ENCODE measurements at regions not wholly inside any gene's neighbourhood (a gene's known extent, or its start where the extent isn't known, plus 50 kb on each side); places are given as distances from the start of the nearest gene placed in this dataset.

DNA sequence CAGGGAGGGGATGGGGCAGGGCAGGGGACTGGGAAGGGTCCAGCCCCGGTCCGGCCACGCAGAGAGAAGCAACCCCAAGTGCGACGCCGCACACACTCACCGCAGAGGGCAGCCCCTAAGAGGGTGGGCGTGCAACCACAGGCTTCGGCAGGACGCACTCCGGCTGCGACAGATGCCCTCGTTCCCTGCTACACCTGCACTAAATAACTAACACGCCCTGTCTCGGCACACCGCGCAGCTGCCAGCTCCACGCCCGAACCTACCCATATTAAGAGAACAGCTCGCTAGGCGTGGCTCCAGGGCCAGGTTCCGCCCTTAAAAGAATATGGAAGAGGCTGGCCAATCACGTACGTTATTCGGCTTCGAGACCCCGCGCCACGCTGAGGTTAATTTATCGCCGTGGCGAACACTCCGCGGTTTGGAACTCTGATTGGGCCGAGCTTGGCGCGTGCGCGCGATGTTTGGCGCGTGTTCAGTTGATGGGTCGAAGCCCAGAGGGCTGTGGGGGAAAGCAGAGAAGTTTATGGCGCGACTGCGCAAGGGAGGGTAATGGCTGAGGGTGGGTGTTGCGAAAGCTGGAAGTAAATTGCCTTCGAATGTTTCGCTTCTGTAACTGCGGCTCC, 91.1 kb downstream of the OR13A1 start:
- H3K4me1 ChIP-seq (replicated peaks in 1 of 2; ENCODE audit: control insufficient read depth in 2 of 2, insufficient read depth in 2 of 2, low read length in 2 of 2): peaks cover 0 to 9% of the 10 kb centered on the region in 2 experiments; a peak in 2 of 5 replicates
- POLR2A ChIA-PET: interaction anchor here (0.8 kb wide), 1 partner anchor 11 kb away, joined by 4 read pairs; no protein-coding TSS in a partner anchor
- intact Hi-C loops (cut with micrococcal nuclease): no loop called here
- DNase-seq (ENCODE audit: extremely low read depth in 1 of 4, low spot score in 3 of 4): no peak
- no peaks in the 10 kb centered on the region for H4K20me1 ChIP-seq (replicated peaks; ENCODE audit: control insufficient read depth, insufficient read depth, low read length)
- peak overlapping the region; percentile 42; the same call in 1 of the 2 replicates for H2AFZ ChIP-seq (ENCODE audit: low read depth, low read length)
- H3K36me3 ChIP-seq (ENCODE audit: control insufficient read depth, insufficient read depth, low read length): no peaks in the 10 kb centered on the region
- in situ Hi-C loops (cut with MboI): no loop called here
- FAIRE-seq: no peak
- BruUV-seq (replicated peaks): no TSS peak
- no peaks in the 10 kb centered on the region for H3K79me2 ChIP-seq (ENCODE audit: control insufficient read depth, insufficient read depth, low read length)
- H3K27ac ChIP-seq (ENCODE audit: extremely low read depth, low read depth, low read length): no peak overlapping the region
- CTCF ChIA-PET (ENCODE audit: low intra/inter-chr PET ratio): no interaction called here
- peak overlapping the region in 1 of 2 experiments; percentile 14; a peak in 1 of 4 replicates for H3K9ac ChIP-seq (ENCODE audit: insufficient read depth in 1 of 2, low read depth in 2 of 2, low read length in 2 of 2)
- peak overlapping the region; percentile 34; the same call in 1 of the 2 replicates for H3K4me2 ChIP-seq (ENCODE audit: insufficient read depth, low read length)
- peak; percentile 69 for ATAC-seq
- H3K27me3 ChIP-seq (ENCODE audit: control insufficient read depth in 2 of 2, insufficient read depth in 2 of 2, low read length in 2 of 2): peaks cover 20% of the 10 kb centered on the region in 2 experiments; a peak in 4 of 5 replicates
- no peaks in the 10 kb centered on the region for H3K9me1 ChIP-seq (ENCODE audit: control insufficient read depth, insufficient read depth, low read length)
- 38% methylated on average over 50 of the region's 50 CpGs for WGBS (ENCODE audit: insufficient coverage, low coverage, missing lambda C conversion rate)
- no peaks in the 10 kb centered on the region for H3K9me3 ChIP-seq (replicated peaks; ENCODE audit: control insufficient read depth, insufficient read depth, low read depth, low read length)
- no peak overlapping the region for H3K4me3 ChIP-seq
- TF ChIP-seq ZBTB33 (CRISPR knock-in tag; IDR thresholded peaks at IDR 0.05): 0 out of 2 replicates have a peak, but pooled peaks have one; percentile 23
- TF ChIP-seq CEBPB (tag; IDR thresholded peaks at IDR 0.05): peak; percentile 75
- no peak for TF ChIP-seq RBM25 (IDR thresholded peaks at IDR 0.05; ENCODE audit: low read depth, low read length, severe bottlenecking)
- no peak for TF ChIP-seq GABPA (tag; conservative IDR thresholded peaks at IDR 0.05; ENCODE audit: low read depth)
- no peak for TF ChIP-seq ZNF146 (CRISPR knock-in tag; IDR thresholded peaks at IDR 0.05; ENCODE audit: unreplicated experiment)
- TF ChIP-seq NFIX (CRISPR knock-in tag; IDR thresholded peaks at IDR 0.05; ENCODE audit: low read depth): no peak
- TF ChIP-seq ZNF41 (CRISPR knock-in tag; conservative IDR thresholded peaks at IDR 0.05): no peak
- 0 out of 2 replicates have a peak, but pooled peaks have one; percentile 16 for TF ChIP-seq ZNF431 (CRISPR knock-in tag; IDR thresholded peaks at IDR 0.05)
- TF ChIP-seq, protein P1, sequence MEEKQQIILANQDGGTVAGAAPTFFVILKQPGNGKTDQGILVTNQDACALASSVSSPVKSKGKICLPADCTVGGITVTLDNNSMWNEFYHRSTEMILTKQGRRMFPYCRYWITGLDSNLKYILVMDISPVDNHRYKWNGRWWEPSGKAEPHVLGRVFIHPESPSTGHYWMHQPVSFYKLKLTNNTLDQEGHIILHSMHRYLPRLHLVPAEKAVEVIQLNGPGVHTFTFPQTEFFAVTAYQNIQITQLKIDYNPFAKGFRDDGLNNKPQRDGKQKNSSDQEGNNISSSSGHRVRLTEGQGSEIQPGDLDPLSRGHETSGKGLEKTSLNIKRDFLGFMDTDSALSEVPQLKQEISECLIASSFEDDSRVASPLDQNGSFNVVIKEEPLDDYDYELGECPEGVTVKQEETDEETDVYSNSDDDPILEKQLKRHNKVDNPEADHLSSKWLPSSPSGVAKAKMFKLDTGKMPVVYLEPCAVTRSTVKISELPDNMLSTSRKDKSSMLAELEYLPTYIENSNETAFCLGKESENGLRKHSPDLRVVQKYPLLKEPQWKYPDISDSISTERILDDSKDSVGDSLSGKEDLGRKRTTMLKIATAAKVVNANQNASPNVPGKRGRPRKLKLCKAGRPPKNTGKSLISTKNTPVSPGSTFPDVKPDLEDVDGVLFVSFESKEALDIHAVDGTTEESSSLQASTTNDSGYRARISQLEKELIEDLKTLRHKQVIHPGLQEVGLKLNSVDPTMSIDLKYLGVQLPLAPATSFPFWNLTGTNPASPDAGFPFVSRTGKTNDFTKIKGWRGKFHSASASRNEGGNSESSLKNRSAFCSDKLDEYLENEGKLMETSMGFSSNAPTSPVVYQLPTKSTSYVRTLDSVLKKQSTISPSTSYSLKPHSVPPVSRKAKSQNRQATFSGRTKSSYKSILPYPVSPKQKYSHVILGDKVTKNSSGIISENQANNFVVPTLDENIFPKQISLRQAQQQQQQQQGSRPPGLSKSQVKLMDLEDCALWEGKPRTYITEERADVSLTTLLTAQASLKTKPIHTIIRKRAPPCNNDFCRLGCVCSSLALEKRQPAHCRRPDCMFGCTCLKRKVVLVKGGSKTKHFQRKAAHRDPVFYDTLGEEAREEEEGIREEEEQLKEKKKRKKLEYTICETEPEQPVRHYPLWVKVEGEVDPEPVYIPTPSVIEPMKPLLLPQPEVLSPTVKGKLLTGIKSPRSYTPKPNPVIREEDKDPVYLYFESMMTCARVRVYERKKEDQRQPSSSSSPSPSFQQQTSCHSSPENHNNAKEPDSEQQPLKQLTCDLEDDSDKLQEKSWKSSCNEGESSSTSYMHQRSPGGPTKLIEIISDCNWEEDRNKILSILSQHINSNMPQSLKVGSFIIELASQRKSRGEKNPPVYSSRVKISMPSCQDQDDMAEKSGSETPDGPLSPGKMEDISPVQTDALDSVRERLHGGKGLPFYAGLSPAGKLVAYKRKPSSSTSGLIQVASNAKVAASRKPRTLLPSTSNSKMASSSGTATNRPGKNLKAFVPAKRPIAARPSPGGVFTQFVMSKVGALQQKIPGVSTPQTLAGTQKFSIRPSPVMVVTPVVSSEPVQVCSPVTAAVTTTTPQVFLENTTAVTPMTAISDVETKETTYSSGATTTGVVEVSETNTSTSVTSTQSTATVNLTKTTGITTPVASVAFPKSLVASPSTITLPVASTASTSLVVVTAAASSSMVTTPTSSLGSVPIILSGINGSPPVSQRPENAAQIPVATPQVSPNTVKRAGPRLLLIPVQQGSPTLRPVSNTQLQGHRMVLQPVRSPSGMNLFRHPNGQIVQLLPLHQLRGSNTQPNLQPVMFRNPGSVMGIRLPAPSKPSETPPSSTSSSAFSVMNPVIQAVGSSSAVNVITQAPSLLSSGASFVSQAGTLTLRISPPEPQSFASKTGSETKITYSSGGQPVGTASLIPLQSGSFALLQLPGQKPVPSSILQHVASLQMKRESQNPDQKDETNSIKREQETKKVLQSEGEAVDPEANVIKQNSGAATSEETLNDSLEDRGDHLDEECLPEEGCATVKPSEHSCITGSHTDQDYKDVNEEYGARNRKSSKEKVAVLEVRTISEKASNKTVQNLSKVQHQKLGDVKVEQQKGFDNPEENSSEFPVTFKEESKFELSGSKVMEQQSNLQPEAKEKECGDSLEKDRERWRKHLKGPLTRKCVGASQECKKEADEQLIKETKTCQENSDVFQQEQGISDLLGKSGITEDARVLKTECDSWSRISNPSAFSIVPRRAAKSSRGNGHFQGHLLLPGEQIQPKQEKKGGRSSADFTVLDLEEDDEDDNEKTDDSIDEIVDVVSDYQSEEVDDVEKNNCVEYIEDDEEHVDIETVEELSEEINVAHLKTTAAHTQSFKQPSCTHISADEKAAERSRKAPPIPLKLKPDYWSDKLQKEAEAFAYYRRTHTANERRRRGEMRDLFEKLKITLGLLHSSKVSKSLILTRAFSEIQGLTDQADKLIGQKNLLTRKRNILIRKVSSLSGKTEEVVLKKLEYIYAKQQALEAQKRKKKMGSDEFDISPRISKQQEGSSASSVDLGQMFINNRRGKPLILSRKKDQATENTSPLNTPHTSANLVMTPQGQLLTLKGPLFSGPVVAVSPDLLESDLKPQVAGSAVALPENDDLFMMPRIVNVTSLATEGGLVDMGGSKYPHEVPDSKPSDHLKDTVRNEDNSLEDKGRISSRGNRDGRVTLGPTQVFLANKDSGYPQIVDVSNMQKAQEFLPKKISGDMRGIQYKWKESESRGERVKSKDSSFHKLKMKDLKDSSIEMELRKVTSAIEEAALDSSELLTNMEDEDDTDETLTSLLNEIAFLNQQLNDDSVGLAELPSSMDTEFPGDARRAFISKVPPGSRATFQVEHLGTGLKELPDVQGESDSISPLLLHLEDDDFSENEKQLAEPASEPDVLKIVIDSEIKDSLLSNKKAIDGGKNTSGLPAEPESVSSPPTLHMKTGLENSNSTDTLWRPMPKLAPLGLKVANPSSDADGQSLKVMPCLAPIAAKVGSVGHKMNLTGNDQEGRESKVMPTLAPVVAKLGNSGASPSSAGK (IDR thresholded peaks at IDR 0.05): peak; percentile 87

All from K562 (cell line).